Head of caudate nucleus (tissue), 42 donors: ENCODE measurements at regions not wholly inside any gene's neighbourhood (a gene's known extent, or its start where the extent isn't known, plus 50 kb on each side); places are given as distances from the start of the nearest gene placed in this dataset.
"Not testable (repeated sequence)": the region's sequence is repeated elsewhere in the genome, so short reads cannot be mapped to it uniquely, and the experiment has no call there.

Experiments used
- DNase-seq, 42 donors: peaks; one replicate each; pipeline versions ENCODE4 v3.0.0 to v3.0.0-alpha.2; 2020 to 2021; ENCODE audit warnings: mixed read lengths in 7 of 42
- intact Hi-C: fragments of 100-400 bp; cut with DNase I; formaldehyde crosslinking; loops from one replicate; pipeline ENCODE4 v1.15.0; 2022

DNA sequence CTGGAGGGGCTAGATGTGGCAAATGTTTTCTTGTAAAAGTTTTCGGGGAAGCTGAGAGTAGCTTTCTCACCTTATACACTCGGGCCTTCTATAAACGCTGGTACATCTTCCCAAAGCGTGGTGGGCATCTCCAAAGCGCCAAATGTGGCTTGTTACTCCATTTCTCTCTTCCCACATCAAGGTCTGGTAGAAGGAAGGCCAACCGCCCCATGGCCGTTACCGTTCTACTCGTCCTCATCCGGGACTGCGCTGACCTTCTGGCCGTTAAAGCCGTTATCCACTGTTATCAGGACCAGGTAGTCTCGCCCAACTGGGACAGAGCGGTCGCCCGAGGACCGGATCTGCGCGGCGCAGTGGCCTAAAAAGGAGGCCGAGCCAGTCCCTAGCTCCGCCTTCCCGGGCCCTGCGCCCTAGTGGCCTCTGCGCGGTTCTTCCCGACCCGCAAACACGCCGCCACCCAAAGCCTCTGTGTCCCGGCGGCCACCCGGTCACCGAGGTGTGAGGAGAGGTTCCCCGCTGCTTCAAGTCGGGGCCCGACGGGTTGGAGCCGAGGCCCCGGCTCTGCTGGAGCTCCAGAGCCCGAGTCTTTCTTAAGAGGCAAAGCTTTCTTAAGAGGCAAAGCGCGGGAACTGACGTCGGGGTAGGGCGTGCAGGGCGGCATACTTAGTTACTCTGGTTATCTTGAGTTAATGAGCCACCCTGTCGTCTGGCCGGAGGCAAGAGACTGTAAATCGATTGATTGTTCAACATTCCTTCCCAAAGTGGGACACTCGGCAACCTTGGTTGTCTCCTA is 90.5 kb downstream of the GPX5 start:
- no peak for DNase-seq
- intact Hi-C loops: no loop called here

DNA sequence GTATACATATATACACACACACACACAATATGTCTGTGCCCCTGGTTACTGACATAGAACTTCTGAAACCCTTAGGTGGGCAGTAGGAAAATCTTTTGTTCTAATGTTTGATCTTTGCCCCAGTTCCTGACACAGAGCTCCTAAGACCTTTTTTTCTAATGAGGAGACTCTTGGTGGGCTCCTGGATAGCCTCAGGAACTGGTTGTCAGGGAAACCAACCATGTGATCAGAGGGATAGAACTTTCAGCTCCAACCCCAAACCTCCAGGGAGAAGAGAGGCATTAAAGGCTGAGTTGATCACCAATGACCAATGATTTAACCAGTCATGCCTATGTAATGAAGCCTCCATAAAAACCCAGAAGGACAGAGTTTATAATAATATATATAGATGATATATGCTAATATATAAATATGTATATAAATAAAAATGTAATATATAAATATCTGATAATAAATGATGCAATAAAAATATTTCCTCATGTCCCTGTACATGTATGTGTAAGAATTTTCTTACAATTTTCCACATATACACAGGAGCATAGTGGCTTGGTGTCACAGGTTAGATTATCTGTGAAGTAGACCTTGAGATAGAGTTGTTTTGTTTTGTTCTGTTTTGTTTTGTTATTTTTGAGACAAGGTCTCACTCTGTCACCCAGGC is 93.3 kb downstream of the GPX5 start:
- DNase-seq: no peak
- intact Hi-C loops: no loop called here

GRCh38 chr6:28621268-28621667 is 95.6 kb downstream of the GPX5 start:
- intact Hi-C loops, DNase-seq: not testable (repeated sequence)

DNA sequence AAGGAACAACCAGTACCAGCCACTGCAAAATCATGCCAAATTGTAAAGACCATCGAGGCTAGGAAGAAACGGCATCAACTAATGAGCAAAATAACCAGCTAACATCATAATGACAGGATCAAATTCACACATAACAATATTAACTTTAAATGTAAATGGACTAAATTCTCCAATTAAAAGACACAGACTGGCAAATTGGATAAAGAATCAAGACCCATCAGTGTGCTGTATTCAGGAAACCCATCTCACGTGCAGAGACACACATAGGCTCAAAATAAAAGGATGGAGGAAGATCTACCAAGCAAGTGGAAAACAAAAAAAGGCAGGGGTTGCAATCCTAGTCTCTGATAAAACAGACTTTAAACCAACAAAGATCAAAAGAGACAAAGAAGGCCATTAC is 97.6 kb downstream of the GPX5 start:
- DNase-seq, intact Hi-C loops: not testable (repeated sequence)

GRCh38 chr6:28626386-28626785 is 100.7 kb downstream of the GPX5 start:
- intact Hi-C loops: not testable (repeated sequence)

GRCh38 chr6:28632326-28632851 is 106.7 kb downstream of the GPX5 start:
- DNase-seq: no peak
- intact Hi-C loops: no loop called here

More at GRCh38 chr6:28626386-28626785, 100.7 kb downstream of the GPX5 start:
- DNase-seq: not testable (repeated sequence)

GRCh38 chr6:28633445-28634215 is 107.9 kb downstream of the GPX5 start:
- intact Hi-C loops: no loop called here
- no peak for DNase-seq

GRCh38 chr6:28634411-28634760 is 108.7 kb downstream of the GPX5 start:
- intact Hi-C loops: no loop called here
- no peak for DNase-seq

- intact Hi-C loops: no loop called here
- peak; percentile 40 to 87 (median 68) for DNase-seq
Observed at GRCh38 chr6:28634761-28635546, 109.3 kb downstream of the GPX5 start.

DNA sequence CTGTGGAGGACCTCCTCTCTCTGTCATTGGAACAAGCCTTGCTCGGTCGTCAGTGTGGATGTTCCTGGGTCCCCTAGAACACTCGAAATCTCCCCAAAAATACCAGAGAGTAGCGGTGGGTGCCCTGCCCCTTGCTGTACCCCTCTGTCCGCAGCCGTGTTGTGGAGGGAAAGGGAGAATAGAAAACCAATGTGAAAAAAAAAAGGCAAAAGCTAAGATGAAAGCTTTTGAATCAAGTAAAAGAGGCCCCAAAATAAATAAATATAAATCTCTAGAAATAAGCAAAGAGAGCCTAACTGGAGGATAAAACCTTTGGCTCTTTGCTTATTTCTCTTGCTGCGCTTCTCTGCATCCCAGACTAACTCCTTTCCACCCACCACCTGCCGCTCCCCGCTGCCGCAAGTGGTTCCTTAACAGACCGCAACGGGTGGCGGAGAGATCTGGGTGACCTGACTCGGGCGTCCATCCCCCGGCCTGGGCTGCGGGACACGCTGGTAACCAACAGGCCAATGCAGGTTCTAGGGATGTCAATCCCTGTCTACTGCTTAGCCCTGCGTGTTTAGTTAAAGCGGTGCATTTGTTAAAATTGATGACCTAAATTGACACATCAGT is 110.0 kb downstream of the GPX5 start:
- intact Hi-C loops: no loop called here
- peak in 31 of 42 donors; percentile 6 to 71 (median 42) for DNase-seq

- no peak for DNase-seq
- intact Hi-C loops: no loop called here
Observed at GRCh38 chr6:28638787-28639430, 113.2 kb downstream of the GPX5 start.

DNA sequence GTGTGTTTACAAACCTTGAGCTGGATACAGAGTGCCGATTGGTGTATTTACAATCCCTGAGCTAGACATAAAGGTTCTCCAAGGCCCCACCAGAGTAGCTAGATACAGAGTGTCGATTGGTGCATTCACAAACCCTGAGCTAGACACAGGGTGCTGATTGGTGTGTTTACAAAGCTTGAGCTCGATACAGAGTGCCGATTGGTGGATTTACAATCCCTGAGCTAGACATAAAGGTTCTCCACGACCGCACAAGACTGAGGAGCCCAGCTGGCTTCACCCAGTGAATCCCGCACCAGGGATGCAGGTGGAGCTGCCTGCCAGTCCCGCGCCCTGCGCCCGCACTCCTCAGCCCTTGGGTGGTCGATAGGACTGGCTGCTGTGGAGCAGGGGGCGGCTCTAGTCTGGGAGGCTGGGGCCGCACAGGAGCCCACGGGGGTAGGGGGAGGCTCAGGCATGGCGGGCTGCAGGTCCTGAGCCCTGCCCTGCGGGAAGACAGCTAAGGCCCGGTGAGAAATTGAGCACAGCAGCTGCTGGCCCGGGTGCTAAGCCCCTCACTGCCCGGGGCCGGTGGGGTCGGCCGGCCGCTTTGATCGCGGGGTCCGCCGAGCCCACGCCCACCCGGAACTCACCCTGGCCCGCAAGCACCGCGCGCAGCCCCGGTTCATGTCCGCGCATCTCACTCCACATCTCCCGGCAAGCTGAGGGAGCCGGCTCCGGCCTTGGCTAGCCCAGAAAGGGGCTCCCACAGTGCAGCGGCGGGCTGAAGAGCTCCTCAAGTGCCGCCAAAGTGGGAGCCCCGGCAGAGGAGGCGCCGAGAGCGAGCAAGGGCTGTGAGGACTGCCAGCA is 114.0 kb downstream of the GPX5 start:
- intact Hi-C loops, DNase-seq: not testable (repeated sequence)

DNA sequence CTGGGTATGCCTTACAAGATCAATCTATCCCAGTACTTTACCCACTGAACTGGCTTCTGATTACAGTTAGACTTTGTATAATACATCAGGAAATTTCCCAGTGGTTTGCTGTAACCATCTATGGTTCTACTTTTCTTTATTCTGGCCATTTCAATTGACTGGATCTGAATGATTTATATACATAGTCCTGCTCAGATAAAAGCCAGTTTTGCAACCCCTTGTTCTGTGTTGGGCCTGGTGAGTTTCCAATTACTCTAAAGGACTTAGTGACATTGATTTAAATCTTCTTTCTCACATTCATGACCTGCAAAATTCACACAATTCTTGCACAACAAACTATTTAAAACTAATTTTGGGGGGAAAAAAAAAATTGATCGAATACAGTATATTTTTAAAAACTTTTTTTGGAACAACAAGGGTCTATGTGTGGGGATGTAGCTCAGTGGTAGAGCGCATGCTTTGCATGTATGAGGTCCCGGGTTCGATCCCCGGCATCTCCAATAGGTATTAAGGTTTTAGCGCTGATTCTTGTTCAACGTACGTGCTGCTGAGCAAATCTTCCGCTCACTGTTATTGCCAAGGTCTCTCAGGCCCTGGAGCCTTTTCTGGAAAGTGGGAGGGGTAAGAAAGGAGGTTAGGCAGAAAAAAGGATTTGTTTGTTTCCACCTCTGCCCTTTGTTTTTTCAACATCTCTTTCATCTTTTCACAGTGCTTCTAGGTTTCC is 117.5 kb downstream of the GPX5 start:
- intact Hi-C loops: no loop called here
- DNase-seq: peak in 21 of 42 donors; percentile 8 to 67 (median 28)

DNA sequence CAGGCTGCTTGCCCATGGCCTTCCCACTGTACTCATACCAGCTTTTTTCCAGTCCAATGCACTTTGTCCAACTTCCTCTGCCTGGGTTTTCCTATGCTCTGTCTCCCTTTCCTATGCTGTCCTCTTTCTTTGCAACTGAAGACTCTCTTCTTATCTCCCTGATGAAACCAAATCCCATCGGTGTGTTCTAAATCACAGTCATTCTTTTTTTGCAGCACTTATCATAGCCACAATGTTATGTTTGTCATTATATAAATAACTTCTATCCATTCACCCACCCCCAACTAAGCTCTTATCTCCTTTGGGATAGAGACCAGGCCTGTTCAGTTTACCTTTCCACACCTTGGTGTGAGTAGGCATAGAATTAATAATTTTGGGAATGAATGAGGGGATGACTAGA is 121.0 kb downstream of the GPX5 start:
- DNase-seq: no peak
- intact Hi-C loops: no loop called here

DNA sequence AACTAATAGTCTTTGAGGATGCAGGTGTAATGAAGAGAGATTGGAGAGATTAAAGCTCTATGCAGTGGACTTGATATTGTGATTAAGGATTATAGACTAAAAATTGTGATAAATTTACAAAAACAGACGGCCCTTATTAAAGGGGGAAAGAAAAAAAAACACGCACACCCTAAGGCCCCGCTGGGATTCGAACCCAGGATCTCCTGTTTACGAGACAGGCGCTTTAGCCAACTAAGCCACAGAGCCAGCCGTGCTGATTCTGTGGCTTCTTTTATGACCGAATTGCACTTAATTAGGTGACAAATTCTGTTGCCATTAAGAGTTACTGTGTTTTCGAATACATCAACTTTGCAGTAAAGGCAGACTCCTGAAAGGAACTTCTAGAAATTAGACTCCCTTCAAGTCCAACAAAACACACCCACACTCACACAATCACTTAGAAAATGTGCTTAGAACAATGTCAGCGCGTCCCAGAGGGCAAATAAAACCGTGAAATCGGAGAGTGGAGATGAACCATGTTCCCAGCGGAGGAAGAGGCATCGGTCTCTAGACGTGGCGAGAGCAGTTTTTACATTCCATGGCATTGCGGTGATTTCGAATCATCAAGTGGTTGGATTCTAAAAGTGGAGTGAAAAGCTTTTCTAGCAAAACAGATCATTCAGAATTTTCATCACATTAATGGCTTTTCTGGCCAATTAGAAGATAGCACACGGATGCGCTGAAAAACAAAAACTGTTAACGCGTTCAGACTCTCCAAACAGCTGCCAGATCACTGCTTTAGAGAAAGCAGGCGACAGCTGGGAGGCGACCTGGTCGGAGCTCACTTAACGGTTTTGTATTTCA is 122.6 kb downstream of the GPX5 start:
- DNase-seq: peak; percentile 23 to 88 (median 66)
- intact Hi-C loops: no loop called here
